Astrocyte (in vitro differentiated cells and primary cell): ENCODE measurements at regions not wholly inside any gene's neighbourhood (a gene's known extent, or its start where the extent isn't known, plus 50 kb on each side); places are given as distances from the start of the nearest gene placed in this dataset.

Source experiments
- EZH2 ChIP-seq: IDR thresholded peaks from 2 replicates; pipeline ENCODE4 v1.6.1; 2012; ENCODE audit warnings: mild to moderate bottlenecking, low read length, inconsistent platforms; ENCODE audit not compliant: insufficient read depth
- TF ChIP-seq, protein P1 (sequence below): IDR thresholded peaks from 2 replicates; pipeline ENCODE4 v1.5.1; 2011; ENCODE audit warnings: low read depth, mild to moderate bottlenecking, inconsistent platforms, low read length, moderate library complexity; ENCODE audit not compliant: insufficient read depth

- TF ChIP-seq, protein P1, sequence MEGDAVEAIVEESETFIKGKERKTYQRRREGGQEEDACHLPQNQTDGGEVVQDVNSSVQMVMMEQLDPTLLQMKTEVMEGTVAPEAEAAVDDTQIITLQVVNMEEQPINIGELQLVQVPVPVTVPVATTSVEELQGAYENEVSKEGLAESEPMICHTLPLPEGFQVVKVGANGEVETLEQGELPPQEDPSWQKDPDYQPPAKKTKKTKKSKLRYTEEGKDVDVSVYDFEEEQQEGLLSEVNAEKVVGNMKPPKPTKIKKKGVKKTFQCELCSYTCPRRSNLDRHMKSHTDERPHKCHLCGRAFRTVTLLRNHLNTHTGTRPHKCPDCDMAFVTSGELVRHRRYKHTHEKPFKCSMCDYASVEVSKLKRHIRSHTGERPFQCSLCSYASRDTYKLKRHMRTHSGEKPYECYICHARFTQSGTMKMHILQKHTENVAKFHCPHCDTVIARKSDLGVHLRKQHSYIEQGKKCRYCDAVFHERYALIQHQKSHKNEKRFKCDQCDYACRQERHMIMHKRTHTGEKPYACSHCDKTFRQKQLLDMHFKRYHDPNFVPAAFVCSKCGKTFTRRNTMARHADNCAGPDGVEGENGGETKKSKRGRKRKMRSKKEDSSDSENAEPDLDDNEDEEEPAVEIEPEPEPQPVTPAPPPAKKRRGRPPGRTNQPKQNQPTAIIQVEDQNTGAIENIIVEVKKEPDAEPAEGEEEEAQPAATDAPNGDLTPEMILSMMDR = no peak
- no peak for TF ChIP-seq EZH2
These were observed 407.6 kb upstream of the CADM1 start for GRCh38 chr11:115911613-115912346.
